ENCODE measurements at regions not wholly inside any gene's neighbourhood (a gene's known extent, or its start where the extent isn't known, plus 50 kb on each side); places are given as distances from the start of the nearest gene placed in this dataset.

- POLR2A ChIA-PET = no interaction called here
- no peaks in the 10 kb centered on the region for H3K4me1 Mint-ChIP-seq (ENCODE audit: low read depth, unreplicated experiment)
- intact Hi-C loops (cut with micrococcal nuclease; ENCODE audit: unreplicated experiment) = no loop called here
Observed at GRCh38 chr15:61653110-61653509, 407.1 kb downstream of the VPS13C start.

GRCh38 chr15:61651267-61651666 is 409.0 kb downstream of the VPS13C start:
- H3K4me3 Mint-ChIP-seq (ENCODE audit: unreplicated experiment) = no peak overlapping the region
- no peaks in the 10 kb centered on the region for H3K36me3 ChIP-seq (ENCODE audit: control insufficient read depth, insufficient read depth, low read length)
- H3K4me3 ChIP-seq (ENCODE audit: low read depth, low read length) = no peak overlapping the region
- no TSS peak for BruUV-seq (replicated peaks)
- POLR2A ChIA-PET = no interaction called here
- no peak overlapping the region for H3K27ac Mint-ChIP-seq (ENCODE audit: unreplicated experiment)
- intact Hi-C loops (cut with micrococcal nuclease; ENCODE audit: unreplicated experiment) = no loop called here
- no peaks in the 10 kb centered on the region for H3K36me3 Mint-ChIP-seq (ENCODE audit: insufficient read depth, unreplicated experiment)
- TF ChIP-seq CTCF (IDR thresholded peaks at IDR 0.05; ENCODE audit: insufficient read depth in 1 of 2, low read depth in 1 of 2, low read length in 1 of 2, severe bottlenecking in 1 of 2, unreplicated experiment in 1 of 2) = no peak
- no peaks in the 10 kb centered on the region for H3K4me1 ChIP-seq
- peaks cover 7% of the 10 kb centered on the region for H3K27me3 Mint-ChIP-seq (ENCODE audit: insufficient read depth, unreplicated experiment)
- H3K9me3 ChIP-seq = no peaks in the 10 kb centered on the region
- DNase-seq = no peak
- H3K4me1 Mint-ChIP-seq (ENCODE audit: low read depth, unreplicated experiment) = no peaks in the 10 kb centered on the region
- H3K9me3 Mint-ChIP-seq (ENCODE audit: unreplicated experiment) = no peaks in the 10 kb centered on the region
- H3K27me3 ChIP-seq (replicated peaks; ENCODE audit: control insufficient read depth, insufficient read depth, low read length) = peaks cover 1% of the 10 kb centered on the region
- CTCF ChIA-PET = no interaction called here

More at GRCh38 chr15:61653110-61653509, 407.1 kb downstream of the VPS13C start:
- BruUV-seq (replicated peaks) = no TSS peak
- Mint-ChIP-seq H3K27ac (ENCODE audit: unreplicated experiment) (no peak overlapping the region), H3K27me3 (ENCODE audit: insufficient read depth, unreplicated experiment) (peaks cover 7% of the 10 kb centered on the region), H3K36me3 (ENCODE audit: insufficient read depth, unreplicated experiment) (no peaks in the 10 kb centered on the region), H3K9me3 (ENCODE audit: unreplicated experiment) (no peaks in the 10 kb centered on the region), H3K4me3 (ENCODE audit: unreplicated experiment) (no peak overlapping the region)
- TF ChIP-seq CTCF (IDR thresholded peaks at IDR 0.05; ENCODE audit: insufficient read depth in 1 of 2, low read depth in 1 of 2, low read length in 1 of 2, severe bottlenecking in 1 of 2, unreplicated experiment in 1 of 2) = no peak
- CTCF ChIA-PET = no interaction called here
- H3K9me3 ChIP-seq = no peaks in the 10 kb centered on the region
- DNase-seq = no peak
- no peaks in the 10 kb centered on the region; the same call in 1 of the 2 replicates for H3K27me3 ChIP-seq (replicated peaks; ENCODE audit: control insufficient read depth, insufficient read depth, low read length)
- no peaks in the 10 kb centered on the region for H3K36me3 ChIP-seq (ENCODE audit: control insufficient read depth, insufficient read depth, low read length)
- no peaks in the 10 kb centered on the region for H3K4me1 ChIP-seq
- H3K4me3 ChIP-seq (ENCODE audit: low read depth, low read length) = no peak overlapping the region

GRCh38 chr15:61649046-61649445 is 411.2 kb downstream of the VPS13C start:
- Histone ChIP-seq H3K27me3 (replicated peaks; ENCODE audit: control insufficient read depth, insufficient read depth, low read length) (peaks cover 1% of the 10 kb centered on the region), H3K36me3 (ENCODE audit: control insufficient read depth, insufficient read depth, low read length) (no peaks in the 10 kb centered on the region), H3K4me1 (no peaks in the 10 kb centered on the region), H3K9me3 (no peaks in the 10 kb centered on the region), H3K4me3 (ENCODE audit: low read depth, low read length) (no peak overlapping the region)
- POLR2A ChIA-PET = no interaction called here
- BruUV-seq (replicated peaks) = no TSS peak
- Mint-ChIP-seq H3K9me3 (ENCODE audit: unreplicated experiment) (no peaks in the 10 kb centered on the region), H3K4me1 (ENCODE audit: low read depth, unreplicated experiment) (no peaks in the 10 kb centered on the region), H3K27me3 (ENCODE audit: insufficient read depth, unreplicated experiment) (peaks cover 11% of the 10 kb centered on the region), H3K27ac (ENCODE audit: unreplicated experiment) (no peak overlapping the region), H3K4me3 (ENCODE audit: unreplicated experiment) (no peak overlapping the region), H3K36me3 (ENCODE audit: insufficient read depth, unreplicated experiment) (no peaks in the 10 kb centered on the region)
- no peak for TF ChIP-seq CTCF (IDR thresholded peaks at IDR 0.05; ENCODE audit: insufficient read depth in 1 of 2, low read depth in 1 of 2, low read length in 1 of 2, severe bottlenecking in 1 of 2, unreplicated experiment in 1 of 2)
- no peak for DNase-seq
- intact Hi-C loops (cut with micrococcal nuclease; ENCODE audit: unreplicated experiment) = no loop called here
- CTCF ChIA-PET = interaction anchor here (1.1 kb wide), 1 partner anchor 185 kb away, joined by 3 read pairs; no protein-coding TSS in a partner anchor

All from Caco-2 (cell line).